IgD-negative memory B cell (primary cell): ENCODE measurements at regions not wholly inside any gene's neighbourhood (a gene's known extent, or its start where the extent isn't known, plus 50 kb on each side); places are given as distances from the start of the nearest gene placed in this dataset.

Source experiments
- H3K27ac Mint-ChIP-seq, 3 donors: one replicate each; pipeline ENCODE4 v1.8.0; 2020 to 2022; ENCODE audit warnings: mild to moderate bottlenecking in 3 of 3, mixed read lengths in 3 of 3, moderate library complexity in 1 of 3
- H3K27me3 Mint-ChIP-seq: one replicate; pipeline ENCODE4 v1.8.0; 2021; ENCODE audit warnings: mixed read lengths
- H3K36me3 Mint-ChIP-seq: one replicate; pipeline ENCODE4 v1.8.0; 2020; ENCODE audit warnings: mild to moderate bottlenecking, mixed read lengths
- H3K4me1 Mint-ChIP-seq, 3 donors: one replicate each; pipeline ENCODE4 v1.8.0; 2020 to 2022; ENCODE audit warnings: mixed read lengths in 3 of 3, mild to moderate bottlenecking in 1 of 3
- H3K4me3 Mint-ChIP-seq, 4 donors: one replicate each; pipeline ENCODE4 v1.8.0; 2020 to 2022; ENCODE audit warnings: mild to moderate bottlenecking in 4 of 4, mixed read lengths in 4 of 4, moderate library complexity in 3 of 4
- H3K9me3 Mint-ChIP-seq, 3 donors: one replicate each; pipeline ENCODE4 v1.8.0; 2020 to 2021; ENCODE audit warnings: mixed read lengths in 3 of 3, mild to moderate bottlenecking in 1 of 3

GRCh38 chr12:74957634-74958033 is 252.0 kb downstream of the KCNC2 start:
- H3K4me3 Mint-ChIP-seq = no peak overlapping the region

DNA sequence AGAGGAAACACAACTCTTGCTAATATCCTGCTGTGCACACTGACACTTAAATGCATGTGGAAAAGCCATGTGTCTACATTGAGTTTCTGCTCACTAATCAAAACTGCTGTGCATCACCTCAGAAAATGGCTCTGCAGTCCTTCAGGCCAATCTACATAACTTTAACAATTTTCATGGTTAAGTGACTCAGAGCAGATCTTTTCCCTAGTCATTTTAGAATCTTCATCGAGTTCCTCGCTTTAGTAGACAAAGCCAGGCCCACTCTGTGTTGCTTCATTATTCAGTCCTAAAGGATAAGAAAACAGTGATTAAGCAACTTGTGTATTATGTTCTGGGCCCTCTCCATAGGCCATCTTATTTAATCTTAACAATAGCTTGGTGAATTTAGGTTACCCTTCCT is 250.0 kb downstream of the KCNC2 start:
- Mint-ChIP-seq H3K36me3 (no peaks in the 10 kb centered on the region), H3K27ac (peak overlapping the region in 1 of 3 donors; percentile 16), H3K4me3 (no peak overlapping the region), H3K9me3 (peaks cover 0 to 13% (median 3%) of the 10 kb centered on the region in 3 donors), H3K27me3 (no peaks in the 10 kb centered on the region), H3K4me1 (no peaks in the 10 kb centered on the region)

More at GRCh38 chr12:74957634-74958033, 252.0 kb downstream of the KCNC2 start:
- no peak overlapping the region for H3K27ac Mint-ChIP-seq
- H3K27me3 Mint-ChIP-seq = no peaks in the 10 kb centered on the region
- no peaks in the 10 kb centered on the region for H3K4me1 Mint-ChIP-seq
- peaks cover 0 to 13% (median 3%) of the 10 kb centered on the region in 3 donors for H3K9me3 Mint-ChIP-seq
- H3K36me3 Mint-ChIP-seq = no peaks in the 10 kb centered on the region

GRCh38 chr12:74963304-74963703 is 246.3 kb downstream of the KCNC2 start:
- Mint-ChIP-seq H3K27ac (no peak overlapping the region), H3K4me3 (no peak overlapping the region), H3K9me3 (no peaks in the 10 kb centered on the region), H3K36me3 (no peaks in the 10 kb centered on the region), H3K27me3 (no peaks in the 10 kb centered on the region), H3K4me1 (no peaks in the 10 kb centered on the region)

GRCh38 chr12:74963867-74964331 is 245.7 kb downstream of the KCNC2 start:
- Mint-ChIP-seq H3K4me3 (no peak overlapping the region), H3K27me3 (no peaks in the 10 kb centered on the region), H3K36me3 (no peaks in the 10 kb centered on the region), H3K27ac (no peak overlapping the region), H3K4me1 (no peaks in the 10 kb centered on the region), H3K9me3 (no peaks in the 10 kb centered on the region)

- no peak overlapping the region for H3K4me3 Mint-ChIP-seq
- no peaks in the 10 kb centered on the region for H3K9me3 Mint-ChIP-seq
- no peaks in the 10 kb centered on the region for H3K27me3 Mint-ChIP-seq
- H3K27ac Mint-ChIP-seq = no peak overlapping the region
- no peaks in the 10 kb centered on the region for H3K4me1 Mint-ChIP-seq
- H3K36me3 Mint-ChIP-seq = no peaks in the 10 kb centered on the region
Measured at GRCh38 chr12:74964390-74964789, 245.2 kb downstream of the KCNC2 start.

DNA sequence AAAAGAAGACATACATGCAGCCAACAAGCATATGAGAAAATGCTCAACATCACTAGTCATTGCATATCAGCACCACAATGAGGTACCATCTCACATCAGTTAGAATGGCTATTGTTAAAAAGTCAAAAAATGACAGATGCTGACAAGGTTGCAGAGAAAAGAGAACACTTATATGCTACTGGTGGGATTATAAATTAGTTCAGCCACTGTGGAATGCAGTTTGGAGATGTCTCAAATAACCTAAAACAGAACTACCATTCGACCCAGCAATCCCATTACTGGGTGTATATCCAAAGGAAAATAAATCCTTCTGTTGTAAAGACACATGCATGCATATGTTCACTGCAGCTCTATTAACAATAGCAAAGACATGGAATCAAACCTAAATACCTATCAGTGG is 238.4 kb downstream of the KCNC2 start:
- H3K36me3 Mint-ChIP-seq = no peaks in the 10 kb centered on the region
- no peaks in the 10 kb centered on the region for H3K4me1 Mint-ChIP-seq
- H3K27ac Mint-ChIP-seq = no peak overlapping the region
- no peaks in the 10 kb centered on the region for H3K9me3 Mint-ChIP-seq
- no peak overlapping the region for H3K4me3 Mint-ChIP-seq
- H3K27me3 Mint-ChIP-seq = no peaks in the 10 kb centered on the region

GRCh38 chr12:74977832-74978481 is 231.7 kb downstream of the KCNC2 start:
- no peaks in the 10 kb centered on the region for H3K9me3 Mint-ChIP-seq
- no peaks in the 10 kb centered on the region for H3K4me1 Mint-ChIP-seq
- no peak overlapping the region for H3K27ac Mint-ChIP-seq
- H3K36me3 Mint-ChIP-seq = no peaks in the 10 kb centered on the region
- H3K27me3 Mint-ChIP-seq = no peaks in the 10 kb centered on the region
- H3K4me3 Mint-ChIP-seq = no peak overlapping the region

- no peaks in the 10 kb centered on the region for H3K27me3 Mint-ChIP-seq
Measured at GRCh38 chr12:74980510-74980909, 229.1 kb downstream of the KCNC2 start.

DNA sequence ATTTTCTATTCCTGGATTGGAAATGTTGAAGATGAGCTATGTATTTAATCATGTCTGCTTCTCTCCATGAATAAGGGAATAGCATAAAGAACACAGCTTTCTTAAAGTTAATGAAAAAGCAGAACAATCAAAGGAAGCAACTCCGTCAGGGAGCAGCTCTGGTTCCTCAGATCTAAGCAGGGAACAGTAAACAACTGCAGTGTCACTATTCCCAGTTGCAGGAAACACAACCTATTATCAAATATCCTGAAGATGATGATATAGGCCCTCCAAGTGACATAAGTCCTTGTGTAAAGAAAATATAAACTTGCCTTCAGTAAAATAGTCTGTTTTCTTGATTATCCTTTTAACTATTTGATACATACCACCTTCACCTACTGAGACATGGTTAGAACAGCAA is 228.1 kb downstream of the KCNC2 start:
- H3K4me3 Mint-ChIP-seq = no peak overlapping the region

More at GRCh38 chr12:74980510-74980909, 229.1 kb downstream of the KCNC2 start:
- H3K9me3 Mint-ChIP-seq = no peaks in the 10 kb centered on the region
- H3K4me3 Mint-ChIP-seq = no peak overlapping the region
- H3K36me3 Mint-ChIP-seq = no peaks in the 10 kb centered on the region
- H3K27ac Mint-ChIP-seq = no peak overlapping the region
- no peaks in the 10 kb centered on the region for H3K4me1 Mint-ChIP-seq

DNA sequence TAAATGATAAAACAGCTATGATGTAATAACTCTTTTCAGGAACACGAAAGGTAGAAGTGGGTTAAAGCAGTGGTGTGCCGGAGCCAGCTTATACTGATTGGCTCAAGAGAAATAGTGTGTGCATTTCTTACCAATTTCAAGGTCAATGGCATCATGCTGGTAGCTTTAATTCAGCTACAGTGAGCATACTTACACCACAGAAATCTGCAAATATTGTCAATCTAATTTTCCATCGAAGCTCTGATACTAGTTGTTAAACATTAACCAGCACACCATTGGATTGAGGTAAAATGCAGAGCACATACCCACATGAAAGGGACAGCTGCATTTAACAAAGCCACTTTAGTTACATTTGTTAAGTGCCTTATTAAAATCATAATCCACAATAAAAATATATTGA is 225.7 kb downstream of the KCNC2 start:
- no peak overlapping the region for H3K27ac Mint-ChIP-seq
- no peaks in the 10 kb centered on the region for H3K4me1 Mint-ChIP-seq
- no peaks in the 10 kb centered on the region for H3K36me3 Mint-ChIP-seq
- no peak overlapping the region for H3K4me3 Mint-ChIP-seq
- no peaks in the 10 kb centered on the region for H3K27me3 Mint-ChIP-seq
- H3K9me3 Mint-ChIP-seq = no peaks in the 10 kb centered on the region

More for the DNA sequence above, 228.1 kb downstream of the KCNC2 start:
- Mint-ChIP-seq H3K9me3 (no peaks in the 10 kb centered on the region), H3K27me3 (no peaks in the 10 kb centered on the region), H3K4me1 (no peaks in the 10 kb centered on the region), H3K27ac (no peak overlapping the region), H3K36me3 (no peaks in the 10 kb centered on the region)

GRCh38 chr12:74984631-74985030 is 225.0 kb downstream of the KCNC2 start:
- no peaks in the 10 kb centered on the region for H3K4me1 Mint-ChIP-seq
- H3K9me3 Mint-ChIP-seq = no peaks in the 10 kb centered on the region
- no peaks in the 10 kb centered on the region for H3K36me3 Mint-ChIP-seq
- H3K4me3 Mint-ChIP-seq = no peak overlapping the region
- H3K27ac Mint-ChIP-seq = no peak overlapping the region
- no peaks in the 10 kb centered on the region for H3K27me3 Mint-ChIP-seq

DNA sequence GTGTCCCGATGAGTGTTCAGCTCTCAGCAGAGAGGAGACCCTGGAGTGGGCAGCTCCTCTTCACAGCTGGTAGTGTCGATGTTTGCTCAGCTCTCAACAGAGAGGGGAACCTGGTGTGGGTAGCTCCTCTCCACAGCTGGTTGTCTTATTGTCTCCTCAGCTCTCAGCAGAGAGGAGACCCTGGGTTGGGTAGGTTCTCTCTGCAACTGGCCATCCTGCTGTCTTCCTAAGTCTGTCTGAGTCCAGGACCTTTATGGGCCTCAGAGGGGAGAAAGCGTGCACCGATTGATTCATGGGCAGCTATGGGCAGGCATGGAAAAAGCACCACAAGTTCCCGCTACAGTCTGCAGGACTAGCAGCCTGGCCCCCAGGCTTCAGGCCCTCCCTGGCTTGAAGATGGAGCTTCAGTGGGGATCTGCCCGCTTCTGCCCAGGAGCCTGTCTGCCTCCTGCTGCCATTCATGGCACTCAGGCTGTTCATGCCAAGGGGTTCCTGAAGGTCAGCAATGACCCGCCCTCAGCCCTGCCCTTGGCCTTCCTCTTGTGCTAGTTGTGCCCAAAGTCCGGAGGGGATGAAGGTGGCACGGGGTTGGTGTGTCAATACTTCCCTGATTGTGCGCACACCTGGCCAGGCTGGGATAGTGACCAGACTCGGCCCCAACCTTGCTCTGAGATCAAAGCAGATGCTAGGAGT is 224.2 kb downstream of the KCNC2 start:
- H3K36me3 Mint-ChIP-seq = no peaks in the 10 kb centered on the region
- H3K9me3 Mint-ChIP-seq = no peaks in the 10 kb centered on the region
- no peak overlapping the region for H3K4me3 Mint-ChIP-seq
- no peak overlapping the region for H3K27ac Mint-ChIP-seq
- no peaks in the 10 kb centered on the region for H3K27me3 Mint-ChIP-seq
- no peaks in the 10 kb centered on the region for H3K4me1 Mint-ChIP-seq

DNA sequence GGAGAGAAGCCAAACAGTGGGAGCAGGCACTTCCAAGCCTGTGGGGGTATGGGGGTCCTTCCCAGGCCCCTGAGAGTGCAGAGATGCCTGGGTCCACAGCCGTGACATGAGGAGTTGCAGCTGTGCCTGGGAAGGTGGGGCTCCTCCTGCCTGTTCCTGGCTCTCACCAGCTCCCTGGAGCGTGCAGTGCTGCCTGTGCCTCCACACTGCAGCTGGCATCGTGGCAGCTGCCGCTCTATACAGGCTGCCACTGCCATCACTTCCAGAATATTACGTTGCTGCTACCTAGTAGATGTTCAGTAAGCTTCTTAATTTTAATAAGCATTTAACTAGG is 223.7 kb downstream of the KCNC2 start:
- Mint-ChIP-seq H3K36me3 (no peaks in the 10 kb centered on the region), H3K9me3 (no peaks in the 10 kb centered on the region), H3K27ac (no peak overlapping the region), H3K4me3 (no peak overlapping the region), H3K27me3 (no peaks in the 10 kb centered on the region), H3K4me1 (no peaks in the 10 kb centered on the region)

DNA sequence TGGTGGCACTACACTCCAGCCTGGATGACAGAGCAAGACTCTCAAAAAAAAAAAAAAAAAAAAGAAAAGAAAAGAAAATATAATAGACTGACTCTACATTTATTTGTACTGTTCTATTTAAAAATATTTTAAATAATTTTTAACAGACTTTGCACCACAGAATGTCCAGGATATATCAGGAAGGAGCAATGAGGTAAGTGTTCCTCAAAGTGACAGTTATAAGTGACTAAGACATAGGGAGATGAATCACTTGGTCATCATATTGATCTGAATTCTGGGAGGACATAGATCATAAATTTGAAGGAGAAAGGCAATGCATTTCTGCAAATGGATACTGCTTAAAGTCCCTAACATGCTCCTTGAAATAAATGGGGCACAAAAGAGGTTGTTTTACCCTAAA is 221.5 kb downstream of the KCNC2 start:
- Mint-ChIP-seq H3K9me3 (peaks cover 0 to 3% (median 3%) of the 10 kb centered on the region in 3 donors), H3K36me3 (no peaks in the 10 kb centered on the region), H3K27ac (no peak overlapping the region), H3K27me3 (no peaks in the 10 kb centered on the region), H3K4me3 (no peak overlapping the region), H3K4me1 (no peaks in the 10 kb centered on the region)
